HPDE6-E6E7 (cell line): ENCODE measurements at regions not wholly inside any gene's neighbourhood (a gene's known extent, or its start where the extent isn't known, plus 50 kb on each side); places are given as distances from the start of the nearest gene placed in this dataset.

Experiments
- DNase-seq: peaks from one replicate; pipeline ENCODE4 v3.0.0; 2011; ENCODE audit warnings: missing footprints; ENCODE audit errors: extremely low spot score

- DNase-seq = no peak
Observed at GRCh38 chr15:26376243-26376642, 396.6 kb downstream of the GABRB3 start.

- DNase-seq = no peak
Observed at GRCh38 chr15:26374806-26375205, 398.1 kb downstream of the GABRB3 start.

GRCh38 chr15:26372706-26373105, 400.2 kb downstream of the GABRB3 start:
- no peak for DNase-seq

GRCh38 chr15:26365077-26365476, 407.8 kb downstream of the GABRB3 start:
- no peak for DNase-seq

- DNase-seq = no peak
Observed at GRCh38 chr15:26359855-26360254, 413.0 kb downstream of the GABRB3 start.

GRCh38 chr15:26358708-26359107, 414.2 kb downstream of the GABRB3 start:
- DNase-seq = no peak

- DNase-seq = no peak
Observed at GRCh38 chr15:26357653-26358052, 415.2 kb downstream of the GABRB3 start.

GRCh38 chr15:26355472-26356074, 417.3 kb downstream of the GABRB3 start:
- DNase-seq = no peak

- no peak for DNase-seq
Observed at GRCh38 chr15:26352909-26353308, 420.0 kb downstream of the GABRB3 start.

GRCh38 chr15:26352406-26352805, 420.5 kb downstream of the GABRB3 start:
- DNase-seq = no peak

GRCh38 chr15:26325495-26325894, 447.4 kb downstream of the GABRB3 start:
- DNase-seq = no peak

- no peak for DNase-seq
Observed at GRCh38 chr15:26323566-26323965, 449.3 kb downstream of the GABRB3 start.

GRCh38 chr15:26318689-26319088, 454.2 kb downstream of the GABRB3 start:
- DNase-seq = no peak

- no peak for DNase-seq
Observed at GRCh38 chr15:26314577-26314976, 451.4 kb upstream of the ATP10A start.

- no peak for DNase-seq
Observed at GRCh38 chr15:26311710-26312236, 448.6 kb upstream of the ATP10A start.

GRCh38 chr15:26298659-26299170, 435.6 kb upstream of the ATP10A start:
- no peak for DNase-seq

- DNase-seq = no peak
Observed at GRCh38 chr15:26298010-26298658, 435.0 kb upstream of the ATP10A start.

GRCh38 chr15:26295336-26296085, 432.4 kb upstream of the ATP10A start:
- DNase-seq = no peak

GRCh38 chr15:26294059-26294689, 431.0 kb upstream of the ATP10A start:
- no peak for DNase-seq

- DNase-seq = no peak
Observed at GRCh38 chr15:26287381-26287780, 424.3 kb upstream of the ATP10A start.

GRCh38 chr15:26280281-26280680, 417.2 kb upstream of the ATP10A start:
- DNase-seq = no peak

GRCh38 chr15:26261966-26262365, 398.8 kb upstream of the ATP10A start:
- DNase-seq = no peak
